Activated CD4-positive, alpha-beta T cell treated with anti-CD3 and anti-CD28 coated beads, Interleukin-2, amount 50 U/mL, for 4 hours (primary cell): ENCODE measurements at regions not wholly inside any gene's neighbourhood (a gene's known extent, or its start where the extent isn't known, plus 50 kb on each side); places are given as distances from the start of the nearest gene placed in this dataset.
"Not testable (repeated sequence)": the region's sequence is repeated elsewhere in the genome, so short reads cannot be mapped to it uniquely, and the experiment has no call there.

Source experiments
- DNase-seq, 2 experiments: peaks; one replicate each; pipeline ENCODE4 v3.0.0-alpha.2; 2020

DNA sequence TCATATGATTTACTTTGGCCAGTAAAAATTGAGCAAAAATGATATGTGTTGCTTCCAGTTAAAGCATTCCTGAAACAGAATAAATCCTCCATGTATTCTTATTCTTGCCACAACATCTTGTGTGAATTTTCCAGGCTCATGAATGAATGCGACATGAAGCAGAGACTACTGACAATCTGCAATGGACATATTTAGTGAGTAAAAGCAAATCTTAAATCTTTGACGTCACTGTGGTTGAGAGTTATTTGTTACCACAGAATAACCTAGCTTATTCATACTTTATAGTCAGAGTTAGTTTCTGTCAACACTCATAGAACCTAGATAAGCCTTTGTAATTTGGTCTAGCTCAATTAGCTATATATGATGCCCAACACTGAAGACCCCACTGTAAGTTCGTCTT lies 1443.1 kb downstream of the PCDH9 start:
- no peak for DNase-seq

DNA sequence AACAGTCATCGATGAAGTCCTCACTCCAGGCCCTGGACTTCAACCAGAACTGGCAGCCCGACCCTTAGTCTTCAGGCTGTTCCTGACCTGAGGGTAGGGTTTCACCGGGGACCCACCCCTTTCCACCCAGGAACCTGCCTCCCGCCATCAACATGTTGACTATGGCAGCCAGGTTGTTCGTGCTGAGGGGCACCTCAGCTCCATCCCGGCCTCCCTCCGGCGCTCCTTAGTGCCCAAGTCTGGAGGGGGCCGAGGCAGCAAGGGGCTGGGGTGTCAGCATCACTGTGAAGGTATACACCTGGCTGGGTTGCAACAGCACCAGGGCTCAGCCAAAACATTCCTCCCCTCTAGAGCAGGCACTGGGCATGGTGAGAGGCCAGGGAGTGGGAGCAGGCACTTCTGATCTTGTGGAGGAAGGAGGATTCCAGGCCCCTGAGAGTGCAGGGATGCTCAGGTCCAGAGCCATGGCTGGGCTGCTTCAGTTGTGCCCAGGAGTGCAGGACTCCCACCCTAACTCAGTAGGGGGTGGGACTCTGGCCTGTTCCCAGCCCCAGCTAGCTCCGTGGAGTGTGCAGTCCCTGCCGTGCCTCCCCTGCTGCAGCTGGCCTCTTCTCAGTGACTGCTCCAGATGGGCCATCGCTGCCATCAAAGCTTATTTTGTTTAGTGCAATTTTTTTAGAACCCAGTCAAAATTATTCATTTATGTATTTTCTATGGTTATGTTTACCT lies 1445.9 kb downstream of the PCDH9 start:
- no peak for DNase-seq

- no peak for DNase-seq
Measured at GRCh38 chr13:65783383-65783782, 1446.8 kb downstream of the PCDH9 start.

- not testable (repeated sequence) for DNase-seq
Measured at GRCh38 chr13:65771704-65772313, 1458.3 kb downstream of the PCDH9 start.

GRCh38 chr13:65768545-65768944 lies 1461.6 kb downstream of the PCDH9 start:
- DNase-seq = no peak

- no peak for DNase-seq
Measured at GRCh38 chr13:65763811-65764210, 1466.3 kb downstream of the PCDH9 start.

- no peak for DNase-seq
Measured at GRCh38 chr13:65762012-65762411, 1468.1 kb downstream of the PCDH9 start.

GRCh38 chr13:65756071-65756671 lies 1474.0 kb downstream of the PCDH9 start:
- DNase-seq = no peak

DNA sequence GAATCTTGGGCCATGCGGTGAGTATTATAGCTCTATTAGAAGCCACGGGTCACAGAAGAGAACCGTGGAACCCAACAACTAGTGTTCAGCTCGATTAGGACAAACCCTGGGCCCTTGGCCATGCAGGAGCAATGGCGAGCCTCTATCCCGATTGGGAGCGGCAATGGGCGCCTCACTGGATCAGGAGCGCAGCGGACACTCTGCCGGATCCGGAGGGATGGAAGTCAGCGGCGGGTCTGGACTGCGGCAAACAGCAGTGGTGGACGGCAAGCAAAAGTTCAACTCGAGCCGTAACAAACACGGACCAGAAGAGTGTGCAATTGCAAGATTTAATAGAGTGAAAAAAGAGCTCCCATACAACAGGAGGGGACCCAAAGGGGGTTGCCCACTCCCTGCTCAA lies 1481.9 kb downstream of the PCDH9 start:
- DNase-seq = no peak

- no peak for DNase-seq
Measured at GRCh38 chr13:65746406-65746921, 1483.7 kb downstream of the PCDH9 start.

DNA sequence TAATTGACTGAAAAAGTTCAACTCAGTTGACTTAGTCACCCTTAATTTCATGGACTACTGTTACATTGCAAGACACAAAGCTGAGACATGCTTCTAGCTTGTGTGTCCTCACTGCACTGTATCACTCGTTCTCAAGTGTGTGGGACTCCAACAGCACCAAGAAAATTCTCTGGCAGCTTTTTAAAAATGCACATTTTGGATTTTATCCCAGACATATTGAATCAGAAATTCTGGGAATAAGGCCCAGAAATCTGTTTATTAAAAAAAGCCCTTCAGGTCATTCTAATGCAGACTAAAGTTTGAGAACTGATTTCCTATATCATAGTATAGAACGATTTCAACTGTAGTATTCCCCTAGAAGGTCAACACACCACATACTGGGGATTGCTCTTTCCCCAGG lies 1485.3 kb downstream of the PCDH9 start:
- no peak for DNase-seq

- DNase-seq = no peak
Measured at GRCh38 chr13:65733110-65733509, 1497.0 kb downstream of the PCDH9 start.

DNA sequence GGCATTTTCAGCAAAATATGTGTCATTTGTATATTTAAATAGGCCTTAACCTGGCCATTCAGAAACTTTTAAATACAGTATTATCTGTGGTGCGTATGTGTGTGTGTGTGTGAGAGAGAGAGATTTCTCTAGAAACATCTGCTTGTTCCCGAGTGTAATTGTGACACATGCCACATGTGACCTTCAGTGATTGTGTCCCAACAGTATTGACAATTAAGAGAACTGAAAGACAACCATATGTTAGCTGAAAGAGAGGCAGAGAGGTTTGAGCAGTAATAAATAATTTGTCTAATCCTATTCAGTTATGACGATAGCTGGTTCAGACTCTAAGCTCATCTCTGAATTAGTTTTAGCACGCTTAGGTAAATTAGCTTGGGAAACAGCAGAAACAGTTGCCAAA lies 1503.1 kb downstream of the PCDH9 start:
- no peak for DNase-seq

DNA sequence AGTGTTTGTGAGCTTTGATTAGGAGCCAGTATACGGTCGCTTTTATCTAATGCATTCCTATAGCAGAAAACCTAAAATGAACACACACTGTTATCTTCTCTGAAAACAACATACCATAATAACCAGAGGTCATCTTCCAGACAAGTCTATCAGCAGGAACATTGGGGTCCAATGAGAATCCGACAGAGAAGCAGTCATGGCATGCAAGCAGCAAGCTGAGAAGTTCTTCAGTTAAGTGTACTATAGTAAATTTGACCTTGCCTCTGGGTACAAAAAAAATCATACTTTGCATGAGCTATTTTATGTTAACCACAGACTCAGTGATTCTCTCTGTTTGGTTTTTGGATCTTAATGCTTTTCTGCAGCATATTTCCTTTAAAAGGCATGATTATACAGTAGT lies 1505.1 kb downstream of the PCDH9 start:
- DNase-seq = no peak

DNA sequence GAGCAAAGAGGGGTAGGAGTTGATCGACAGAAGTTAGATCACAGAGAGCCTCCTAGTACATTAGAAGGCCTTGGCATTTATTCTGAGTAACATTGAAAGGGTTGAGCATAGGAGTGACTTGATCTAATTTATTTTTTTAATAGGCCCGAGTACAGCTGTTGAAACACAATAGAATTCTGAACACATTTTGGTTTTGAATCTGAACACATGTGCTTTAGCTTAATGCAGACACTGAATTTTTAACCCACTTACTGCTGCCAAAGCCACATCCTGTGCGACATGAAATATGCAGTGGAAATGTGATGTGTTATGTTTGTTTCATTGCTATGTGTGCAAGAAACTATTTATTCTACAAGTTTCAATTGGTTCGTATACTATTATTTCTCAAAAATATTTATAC lies 1505.9 kb downstream of the PCDH9 start:
- DNase-seq = no peak

DNA sequence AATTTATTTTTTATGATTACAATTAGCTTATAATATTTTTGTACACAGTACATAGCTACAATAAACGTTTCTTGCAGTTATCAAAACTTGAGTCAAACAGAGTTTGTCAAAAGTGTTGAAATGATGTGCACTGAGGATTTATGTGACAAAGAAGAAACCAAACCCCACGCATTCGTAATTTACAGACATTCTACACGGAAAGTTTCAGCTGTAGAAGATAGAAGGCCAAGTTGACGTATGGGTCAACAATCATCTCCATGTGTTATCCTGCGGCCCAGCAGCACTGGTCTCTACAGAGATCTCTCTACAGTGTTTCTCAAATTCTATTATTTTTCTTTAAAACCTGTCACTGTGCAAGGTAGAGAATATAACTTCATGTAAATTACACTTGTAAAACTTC lies 1507.6 kb downstream of the PCDH9 start:
- no peak for DNase-seq

- no peak for DNase-seq
Measured at GRCh38 chr13:65719831-65720230, 1510.3 kb downstream of the PCDH9 start.

GRCh38 chr13:65710514-65710913 lies 1519.6 kb downstream of the PCDH9 start:
- DNase-seq = no peak

GRCh38 chr13:65697843-65698242 lies 1532.3 kb downstream of the PCDH9 start:
- no peak for DNase-seq

GRCh38 chr13:65679240-65679639 lies 1550.9 kb downstream of the PCDH9 start:
- no peak for DNase-seq

DNA sequence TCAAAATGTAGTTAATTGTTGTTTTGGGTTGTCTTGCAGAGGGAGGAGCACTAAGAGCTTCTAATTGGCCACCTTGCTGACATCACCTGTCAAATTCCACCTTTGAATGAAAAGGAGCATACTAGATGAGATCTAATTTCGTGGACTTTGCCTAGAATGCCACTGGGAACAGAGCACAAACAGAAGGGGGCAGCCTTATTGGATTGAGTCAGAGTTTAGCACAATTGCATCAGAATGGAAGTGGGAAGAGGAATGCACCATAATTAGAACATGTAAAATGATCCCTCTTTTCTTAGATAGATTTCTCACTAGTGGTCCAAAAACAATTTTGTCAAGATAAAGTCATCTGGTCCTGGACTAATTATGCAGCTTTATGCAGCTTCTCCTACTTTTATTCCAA lies 1552.2 kb downstream of the PCDH9 start:
- DNase-seq = no peak

GRCh38 chr13:65675383-65675782 lies 1554.8 kb downstream of the PCDH9 start:
- DNase-seq = not testable (repeated sequence)

- DNase-seq = no peak
Measured at GRCh38 chr13:65670014-65670625, 1560.0 kb downstream of the PCDH9 start.

- DNase-seq = no peak
Measured at GRCh38 chr13:65660731-65661130, 1569.4 kb downstream of the PCDH9 start.
